ENCODE measurements at regions not wholly inside any gene's neighbourhood (a gene's known extent, or its start where the extent isn't known, plus 50 kb on each side); places are given as distances from the start of the nearest gene placed in this dataset.

DNA sequence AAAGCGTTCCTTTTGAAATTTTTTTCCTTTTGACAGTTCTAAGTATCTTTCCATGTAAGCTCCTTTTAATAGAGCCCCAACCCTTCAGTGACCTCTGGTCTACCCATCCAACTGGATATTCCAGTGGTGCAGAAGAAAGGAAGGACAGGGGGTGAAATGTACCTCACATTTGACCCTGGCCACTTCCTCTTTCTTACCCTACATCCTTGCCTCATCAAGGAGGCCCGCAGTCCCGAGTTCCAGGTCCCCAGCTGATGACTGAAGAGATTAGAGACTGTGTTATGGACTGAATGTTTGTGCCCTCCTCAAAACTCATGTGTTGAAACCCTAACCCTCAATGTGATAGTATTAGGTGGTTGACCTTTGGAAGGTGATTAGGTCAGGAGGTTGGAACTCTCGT is 158.1 kb downstream of the RBM43 start:
- Histone ChIP-seq H3K4me3 (ENCODE audit: low read length) (no peak overlapping the region), H3K9ac (ENCODE audit: low read depth, low read length) (no peak overlapping the region), H3K27ac (ENCODE audit: low read depth, low read length) (no peak overlapping the region), H3K4me1 (ENCODE audit: insufficient read depth, low read length) (no peaks in the 10 kb centered on the region), H3K36me3 (ENCODE audit: insufficient read depth, low read length) (no peaks in the 10 kb centered on the region), H3K9me3 (ENCODE audit: insufficient read depth, low read depth, low read length) (peaks cover 19% of the 10 kb centered on the region), H3K27me3 (ENCODE audit: insufficient read depth, low read length) (no peaks in the 10 kb centered on the region)
- 97% methylated on average over 4 of the region's 4 CpGs for WGBS

DNA sequence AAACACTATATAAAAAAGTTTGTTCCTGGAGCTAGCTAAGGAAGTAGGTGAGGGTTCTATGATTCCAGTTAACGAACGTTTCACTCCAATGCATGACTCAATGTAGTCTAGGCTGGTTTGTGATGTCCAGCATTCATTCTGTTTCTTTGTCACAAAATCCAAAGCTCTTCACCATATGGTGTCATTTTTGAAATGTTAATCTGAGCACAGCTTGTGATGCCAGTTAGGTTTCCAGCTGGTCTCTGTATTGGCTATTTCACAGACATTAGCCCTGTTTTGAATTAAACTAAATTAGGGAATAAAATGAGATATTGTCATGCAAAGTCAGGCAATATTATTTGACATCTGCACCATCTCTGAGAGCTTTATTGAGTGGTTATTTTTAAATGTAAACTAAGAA is 159.4 kb downstream of the RBM43 start:
- WGBS: 89% methylated on average over 2 of the region's 2 CpGs
- Histone ChIP-seq H3K9ac (ENCODE audit: low read depth, low read length) (no peak overlapping the region), H3K27me3 (ENCODE audit: insufficient read depth, low read length) (no peaks in the 10 kb centered on the region), H3K27ac (ENCODE audit: low read depth, low read length) (no peak overlapping the region), H3K36me3 (ENCODE audit: insufficient read depth, low read length) (no peaks in the 10 kb centered on the region), H3K4me1 (ENCODE audit: insufficient read depth, low read length) (no peaks in the 10 kb centered on the region), H3K4me3 (ENCODE audit: low read length) (no peak overlapping the region), H3K9me3 (ENCODE audit: insufficient read depth, low read depth, low read length) (peaks cover 14% of the 10 kb centered on the region)

DNA sequence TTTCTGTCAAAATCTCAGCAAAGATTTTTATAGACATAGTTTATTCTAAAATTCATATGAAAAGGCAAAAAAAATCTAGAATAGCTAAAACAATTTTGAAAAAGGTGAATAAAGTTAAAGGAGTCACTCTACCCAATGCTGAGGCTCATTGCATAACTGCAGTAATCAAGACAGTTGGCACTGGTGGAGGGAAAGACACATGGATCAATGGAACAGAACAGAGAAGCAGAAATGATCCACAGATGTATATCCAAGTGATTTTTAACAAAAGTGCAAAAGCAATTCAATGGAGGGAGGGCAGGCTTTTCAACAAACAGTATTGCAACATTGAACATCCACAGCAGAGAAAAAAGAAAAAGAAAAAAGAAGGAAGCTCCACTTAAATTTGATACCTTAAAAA is 162.8 kb downstream of the RBM43 start:
- Histone ChIP-seq H3K9me3 (ENCODE audit: insufficient read depth, low read depth, low read length) (no peaks in the 10 kb centered on the region), H3K36me3 (ENCODE audit: insufficient read depth, low read length) (no peaks in the 10 kb centered on the region)

DNA sequence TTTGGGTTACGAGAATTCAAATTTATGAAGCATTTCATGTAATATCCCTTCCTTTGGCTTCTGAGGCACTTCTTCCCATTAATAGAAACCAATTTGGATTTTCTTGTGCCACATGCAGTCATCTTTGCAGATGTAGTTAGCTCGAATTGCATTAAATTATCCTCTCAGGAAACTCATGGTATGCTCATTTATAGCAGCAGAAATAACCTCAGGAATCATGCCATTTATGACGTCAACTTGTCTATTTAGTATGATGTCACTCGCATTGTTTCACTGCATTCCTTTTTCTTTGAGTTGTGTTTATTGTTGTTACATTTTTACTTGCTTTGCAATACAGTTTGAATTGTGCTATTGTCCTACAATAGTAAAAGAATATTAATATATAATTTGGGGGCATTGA is 163.8 kb downstream of the RBM43 start:
- H3K9me3 ChIP-seq (ENCODE audit: insufficient read depth, low read depth, low read length): no peaks in the 10 kb centered on the region
- 89% methylated on average over 4 of the region's 4 CpGs for WGBS
- H3K4me1 ChIP-seq (ENCODE audit: insufficient read depth, low read length): no peaks in the 10 kb centered on the region
- H3K27me3 ChIP-seq (ENCODE audit: insufficient read depth, low read length): no peaks in the 10 kb centered on the region
- no peak overlapping the region for H3K4me3 ChIP-seq (ENCODE audit: low read length)
- H3K36me3 ChIP-seq (ENCODE audit: insufficient read depth, low read length): no peaks in the 10 kb centered on the region
- no peak overlapping the region for H3K27ac ChIP-seq (ENCODE audit: low read depth, low read length)
- H3K9ac ChIP-seq (ENCODE audit: low read depth, low read length): no peak overlapping the region

More for the DNA sequence above, 162.8 kb downstream of the RBM43 start:
- Histone ChIP-seq H3K9ac (ENCODE audit: low read depth, low read length) (no peak overlapping the region), H3K4me3 (ENCODE audit: low read length) (no peak overlapping the region), H3K27ac (ENCODE audit: low read depth, low read length) (no peak overlapping the region), H3K27me3 (ENCODE audit: insufficient read depth, low read length) (no peaks in the 10 kb centered on the region), H3K4me1 (ENCODE audit: insufficient read depth, low read length) (no peaks in the 10 kb centered on the region)

DNA sequence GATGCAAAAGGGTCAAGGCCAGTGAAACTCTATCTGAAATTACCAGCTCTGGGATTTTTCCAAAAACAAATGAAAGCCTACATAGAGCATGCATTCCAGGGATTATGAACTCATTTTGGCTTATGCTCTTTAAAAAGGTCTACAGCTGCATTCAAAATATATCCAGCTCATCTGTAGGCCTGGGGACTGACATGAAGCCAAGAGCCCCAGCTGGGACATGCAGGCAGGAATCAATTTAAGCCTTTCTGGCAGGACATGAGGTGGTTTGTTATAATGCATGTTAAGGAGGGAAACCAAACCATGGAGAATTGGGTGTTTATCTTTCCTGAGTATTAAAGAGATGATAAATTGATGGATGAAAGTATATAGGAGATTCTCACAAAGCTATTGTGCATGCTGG is 164.5 kb downstream of the RBM43 start:
- Histone ChIP-seq H3K4me3 (ENCODE audit: low read length) (no peak overlapping the region), H3K27ac (ENCODE audit: low read depth, low read length) (no peak overlapping the region), H3K4me1 (ENCODE audit: insufficient read depth, low read length) (no peaks in the 10 kb centered on the region)

DNA sequence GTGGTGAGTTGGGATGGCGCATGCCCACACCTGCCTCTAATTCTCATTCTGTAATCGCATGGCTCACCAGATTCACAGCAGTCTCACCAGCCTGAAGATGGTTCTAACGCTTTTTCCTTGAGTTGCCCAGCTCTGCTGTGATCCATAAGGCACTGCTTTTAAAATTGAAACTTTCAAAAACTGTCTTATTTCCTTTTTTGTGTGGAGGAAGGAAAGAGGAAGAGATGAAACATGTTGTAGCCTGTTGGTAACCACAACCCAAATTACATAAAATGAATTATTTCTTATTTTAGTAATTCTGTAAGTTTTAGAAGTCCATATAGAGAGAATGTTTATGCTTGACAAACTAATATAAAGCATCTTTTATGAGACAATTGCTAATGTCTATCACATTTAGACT is 165.4 kb downstream of the RBM43 start:
- H3K36me3 ChIP-seq (ENCODE audit: insufficient read depth, low read length): no peaks in the 10 kb centered on the region
- H3K9ac ChIP-seq (ENCODE audit: low read depth, low read length): no peak overlapping the region
- H3K9me3 ChIP-seq (ENCODE audit: insufficient read depth, low read depth, low read length): no peaks in the 10 kb centered on the region
- no peaks in the 10 kb centered on the region for H3K27me3 ChIP-seq (ENCODE audit: insufficient read depth, low read length)
- H3K4me3 ChIP-seq (ENCODE audit: low read length): no peak overlapping the region
- H3K4me1 ChIP-seq (ENCODE audit: insufficient read depth, low read length): no peaks in the 10 kb centered on the region
- no peak overlapping the region for H3K27ac ChIP-seq (ENCODE audit: low read depth, low read length)
- 96% methylated on average over 3 of the region's 3 CpGs for WGBS

More for the DNA sequence above, 164.5 kb downstream of the RBM43 start:
- H3K36me3 ChIP-seq (ENCODE audit: insufficient read depth, low read length): no peaks in the 10 kb centered on the region
- no peak overlapping the region for H3K9ac ChIP-seq (ENCODE audit: low read depth, low read length)
- H3K27me3 ChIP-seq (ENCODE audit: insufficient read depth, low read length): no peaks in the 10 kb centered on the region
- no peaks in the 10 kb centered on the region for H3K9me3 ChIP-seq (ENCODE audit: insufficient read depth, low read depth, low read length)

DNA sequence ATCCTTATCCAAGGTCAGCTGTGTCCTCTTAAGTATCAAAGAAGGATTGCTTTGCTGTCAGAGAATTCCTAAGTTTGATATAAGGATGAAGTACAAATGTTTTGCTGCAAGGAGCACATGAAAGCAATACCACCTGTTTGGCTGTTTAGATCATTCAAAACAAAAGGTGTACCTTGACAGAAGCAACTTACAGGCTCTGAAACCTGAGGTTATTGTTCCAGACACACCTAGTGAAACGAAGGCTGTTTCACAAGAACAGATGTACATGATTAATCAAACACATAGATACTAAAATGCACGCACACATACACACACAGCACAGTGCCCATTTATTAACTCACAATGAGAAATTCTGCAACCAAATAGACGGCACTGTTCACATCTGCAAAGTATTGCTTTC is 166.2 kb downstream of the RBM43 start:
- H3K9me3 ChIP-seq (ENCODE audit: insufficient read depth, low read depth, low read length): no peaks in the 10 kb centered on the region
- H3K27me3 ChIP-seq (ENCODE audit: insufficient read depth, low read length): no peaks in the 10 kb centered on the region
- no peaks in the 10 kb centered on the region for H3K4me1 ChIP-seq (ENCODE audit: insufficient read depth, low read length)
- WGBS: 88% methylated on average over 3 of the region's 3 CpGs
- no peak overlapping the region for H3K4me3 ChIP-seq (ENCODE audit: low read length)
- no peaks in the 10 kb centered on the region for H3K36me3 ChIP-seq (ENCODE audit: insufficient read depth, low read length)
- H3K27ac ChIP-seq (ENCODE audit: low read depth, low read length): no peak overlapping the region
- no peak overlapping the region for H3K9ac ChIP-seq (ENCODE audit: low read depth, low read length)

DNA sequence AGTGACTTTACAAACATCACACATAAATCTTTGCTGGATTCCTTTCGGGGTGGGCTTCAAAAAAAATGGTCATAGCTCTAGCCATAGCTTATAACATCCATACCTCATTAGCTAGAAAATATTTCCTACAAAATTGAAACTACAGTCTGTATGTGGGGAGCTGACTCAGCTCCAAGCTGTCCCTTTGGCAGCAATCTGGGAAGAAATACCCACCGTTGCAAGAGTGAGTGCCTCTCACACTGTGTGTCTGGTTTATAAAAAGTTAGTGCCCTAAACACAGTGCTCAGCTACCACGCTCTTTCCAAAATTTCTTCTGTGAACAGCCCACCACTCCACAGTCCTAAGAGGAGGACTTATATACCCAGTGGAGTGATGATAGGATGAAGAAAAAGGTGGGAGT is 170.1 kb downstream of the RBM43 start:
- Histone ChIP-seq H3K9me3 (ENCODE audit: insufficient read depth, low read depth, low read length) (no peaks in the 10 kb centered on the region), H3K36me3 (ENCODE audit: insufficient read depth, low read length) (no peaks in the 10 kb centered on the region), H3K4me3 (ENCODE audit: low read length) (no peak overlapping the region), H3K27me3 (ENCODE audit: insufficient read depth, low read length) (no peaks in the 10 kb centered on the region), H3K4me1 (ENCODE audit: insufficient read depth, low read length) (no peaks in the 10 kb centered on the region), H3K27ac (ENCODE audit: low read depth, low read length) (no peak overlapping the region), H3K9ac (ENCODE audit: low read depth, low read length) (no peak overlapping the region)
- 93% methylated on average over 2 of the region's 3 CpGs for WGBS

DNA sequence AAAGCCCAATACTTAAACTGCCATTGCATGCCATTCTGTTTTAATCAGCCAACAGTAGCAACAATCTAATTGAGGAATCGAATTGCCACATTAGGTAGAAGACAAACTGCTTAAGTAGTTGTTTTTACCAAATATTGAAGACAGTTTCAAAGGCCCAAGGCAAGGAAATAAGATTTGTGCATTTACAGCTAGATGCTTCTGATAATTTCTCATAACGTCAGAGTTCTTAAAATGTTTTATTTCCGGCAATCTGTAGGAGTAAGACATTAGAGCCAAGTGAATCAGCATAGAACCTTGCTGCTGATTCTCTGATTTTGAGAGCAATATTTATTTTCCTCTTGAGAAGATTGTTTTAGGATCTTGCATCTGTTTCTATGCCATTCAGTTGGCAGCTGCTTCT is 174.3 kb downstream of the RBM43 start:
- Histone ChIP-seq H3K36me3 (ENCODE audit: insufficient read depth, low read length) (no peaks in the 10 kb centered on the region), H3K27me3 (ENCODE audit: insufficient read depth, low read length) (no peaks in the 10 kb centered on the region), H3K4me3 (ENCODE audit: low read length) (no peak overlapping the region), H3K9ac (ENCODE audit: low read depth, low read length) (no peak overlapping the region), H3K9me3 (ENCODE audit: insufficient read depth, low read depth, low read length) (no peaks in the 10 kb centered on the region), H3K27ac (ENCODE audit: low read depth, low read length) (no peak overlapping the region), H3K4me1 (ENCODE audit: insufficient read depth, low read length) (peaks cover 9% of the 10 kb centered on the region; the same call in 1 of the 2 replicates)
- 97% methylated on average over 3 of the region's 3 CpGs for WGBS

DNA sequence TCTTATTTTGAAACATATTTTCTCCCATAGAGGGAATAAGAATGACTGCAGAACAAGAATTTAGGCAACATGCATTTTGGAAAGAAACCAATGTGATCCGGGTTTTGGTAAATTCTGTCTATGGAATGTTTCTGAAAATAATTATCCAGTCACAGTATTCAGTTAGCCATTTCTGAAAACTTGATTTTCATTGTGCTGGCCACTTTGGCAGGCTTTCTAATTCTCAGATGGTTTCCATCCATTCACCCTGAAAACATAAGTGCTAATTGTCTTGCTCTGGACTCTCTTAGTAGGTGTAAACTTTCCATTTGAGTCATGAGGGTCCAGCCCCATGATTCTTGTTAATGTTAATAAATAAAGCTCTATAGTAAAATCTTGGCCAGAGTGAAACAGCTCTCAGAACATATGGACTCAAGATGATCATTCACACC is 176.5 kb downstream of the RBM43 start:
- H3K27me3 ChIP-seq (ENCODE audit: insufficient read depth, low read length): no peaks in the 10 kb centered on the region
- H3K27ac ChIP-seq (ENCODE audit: low read depth, low read length): no peak overlapping the region
- H3K9ac ChIP-seq (ENCODE audit: low read depth, low read length): no peak overlapping the region
- WGBS: 100% methylated on average over 1 of the region's 1 CpG
- H3K4me3 ChIP-seq (ENCODE audit: low read length): no peak overlapping the region
- H3K4me1 ChIP-seq (ENCODE audit: insufficient read depth, low read length): peaks cover 20% of the 10 kb centered on the region; the same call in 1 of the 2 replicates
- no peaks in the 10 kb centered on the region for H3K9me3 ChIP-seq (ENCODE audit: insufficient read depth, low read depth, low read length)
- H3K36me3 ChIP-seq (ENCODE audit: insufficient read depth, low read length): no peaks in the 10 kb centered on the region

DNA sequence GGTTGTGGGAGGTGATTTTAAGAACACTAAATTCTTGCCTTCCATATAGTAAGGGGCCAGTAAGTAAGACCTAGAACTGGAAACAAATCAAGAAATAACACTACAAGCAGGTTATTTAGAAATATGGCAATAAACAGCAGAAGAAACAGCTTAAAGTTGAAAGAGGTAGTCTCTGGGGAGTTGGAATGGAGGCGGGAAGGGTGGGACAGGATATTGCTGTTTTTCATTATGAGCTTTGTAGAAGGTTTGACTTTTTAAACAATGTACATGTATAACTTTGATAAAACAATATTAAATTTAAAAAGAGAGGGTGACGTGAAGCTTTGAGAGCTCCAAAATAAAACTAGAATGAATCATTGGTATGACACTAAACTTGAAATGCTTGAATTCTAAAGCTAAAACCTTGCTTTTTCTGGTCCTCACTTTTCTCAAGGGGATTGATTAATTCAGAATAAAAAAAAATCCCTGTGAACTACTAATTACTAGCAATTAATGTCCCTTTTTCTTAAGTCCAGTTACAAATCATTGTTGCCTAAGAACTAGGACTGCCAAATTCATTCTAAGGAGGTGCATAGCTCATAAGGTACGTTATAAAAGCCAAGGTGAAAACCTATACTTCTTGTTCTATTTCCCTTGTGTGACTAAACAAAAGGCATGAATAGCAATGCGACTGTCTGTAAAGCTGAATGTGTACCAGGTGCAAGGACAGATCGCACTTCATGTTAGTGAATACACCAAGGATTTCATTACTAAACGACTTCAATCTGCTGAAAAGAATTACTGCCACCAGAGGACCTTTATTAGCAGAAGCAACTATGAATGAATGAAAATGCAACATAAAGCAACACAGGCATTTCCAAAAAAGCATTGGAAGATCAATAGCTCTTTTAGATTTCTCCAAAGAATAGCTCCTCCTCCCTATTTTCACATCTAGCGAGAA is 177.5 kb downstream of the RBM43 start:
- 94% methylated on average over 7 of the region's 7 CpGs for WGBS
- no peak overlapping the region for H3K27ac ChIP-seq (ENCODE audit: low read depth, low read length)
- H3K4me3 ChIP-seq (ENCODE audit: low read length): no peak overlapping the region
- H3K27me3 ChIP-seq (ENCODE audit: insufficient read depth, low read length): no peaks in the 10 kb centered on the region
- H3K4me1 ChIP-seq (ENCODE audit: insufficient read depth, low read length): peaks cover 20% of the 10 kb centered on the region; the same call in 1 of the 2 replicates
- no peaks in the 10 kb centered on the region for H3K36me3 ChIP-seq (ENCODE audit: insufficient read depth, low read length)
- H3K9ac ChIP-seq (ENCODE audit: low read depth, low read length): no peak overlapping the region
- H3K9me3 ChIP-seq (ENCODE audit: insufficient read depth, low read depth, low read length): no peaks in the 10 kb centered on the region

Measured in HUES64 (cell line).